ENCODE measurements at regions not wholly inside any gene's neighbourhood (a gene's known extent, or its start where the extent isn't known, plus 50 kb on each side); places are given as distances from the start of the nearest gene placed in this dataset.

GRCh38 chr5:82821846-82822633, 255.2 kb downstream of the TMEM167A start:
- Histone ChIP-seq H3K27ac (no peak overlapping the region), H3K9me3 (no peaks in the 10 kb centered on the region)
- intact Hi-C loops (cut with DNase I; ENCODE audit: low total_unique reads), result no loop called here

GRCh38 chr5:82820961-82821845, 256.0 kb downstream of the TMEM167A start:
- no peaks in the 10 kb centered on the region for H3K9me3 ChIP-seq
- H3K4me1 ChIP-seq, result no peaks in the 10 kb centered on the region
- H3K27me3 ChIP-seq, result no peaks in the 10 kb centered on the region
- TF ChIP-seq CTCF (IDR thresholded peaks at IDR 0.05), result no peak
- no peak for DNase-seq
- H3K4me3 ChIP-seq, result no peak overlapping the region
- intact Hi-C loops (cut with DNase I; ENCODE audit: low total_unique reads), result no loop called here
- no peaks in the 10 kb centered on the region for H3K36me3 ChIP-seq
- no peak overlapping the region for H3K27ac ChIP-seq

More at GRCh38 chr5:82821846-82822633, 255.2 kb downstream of the TMEM167A start:
- H3K36me3 ChIP-seq, result no peaks in the 10 kb centered on the region
- H3K27me3 ChIP-seq, result no peaks in the 10 kb centered on the region
- no peak for DNase-seq
- no peaks in the 10 kb centered on the region for H3K4me1 ChIP-seq
- TF ChIP-seq CTCF (IDR thresholded peaks at IDR 0.05), result no peak
- H3K4me3 ChIP-seq, result no peak overlapping the region

GRCh38 chr5:82820188-82820587, 257.0 kb downstream of the TMEM167A start:
- intact Hi-C loops (cut with DNase I; ENCODE audit: low total_unique reads), result no loop called here
- H3K4me1 ChIP-seq, result no peaks in the 10 kb centered on the region
- no peak overlapping the region for H3K27ac ChIP-seq
- no peak overlapping the region for H3K4me3 ChIP-seq
- H3K27me3 ChIP-seq, result no peaks in the 10 kb centered on the region
- H3K36me3 ChIP-seq, result no peaks in the 10 kb centered on the region
- no peak for TF ChIP-seq CTCF (IDR thresholded peaks at IDR 0.05)
- DNase-seq, result no peak
- no peaks in the 10 kb centered on the region for H3K9me3 ChIP-seq

GRCh38 chr5:82817897-82818676, 259.1 kb downstream of the TMEM167A start:
- Histone ChIP-seq H3K27ac (no peak overlapping the region), H3K27me3 (no peaks in the 10 kb centered on the region), H3K9me3 (no peaks in the 10 kb centered on the region), H3K36me3 (no peaks in the 10 kb centered on the region), H3K4me1 (no peaks in the 10 kb centered on the region), H3K4me3 (no peak overlapping the region)
- DNase-seq, result no peak
- intact Hi-C loops (cut with DNase I; ENCODE audit: low total_unique reads), result no loop called here
- TF ChIP-seq CTCF (IDR thresholded peaks at IDR 0.05), result no peak

GRCh38 chr5:82816926-82817325, 260.3 kb downstream of the TMEM167A start:
- Histone ChIP-seq H3K9me3 (no peaks in the 10 kb centered on the region), H3K36me3 (no peaks in the 10 kb centered on the region), H3K27ac (no peak overlapping the region), H3K4me1 (no peaks in the 10 kb centered on the region), H3K27me3 (no peaks in the 10 kb centered on the region), H3K4me3 (no peak overlapping the region)
- no peak for TF ChIP-seq CTCF (IDR thresholded peaks at IDR 0.05)
- DNase-seq, result no peak
- intact Hi-C loops (cut with DNase I; ENCODE audit: low total_unique reads), result no loop called here

Measured in tibial artery (tissue), 4 donors.